GM10266 (cell line): ENCODE measurements at regions not wholly inside any gene's neighbourhood (a gene's known extent, or its start where the extent isn't known, plus 50 kb on each side); places are given as distances from the start of the nearest gene placed in this dataset.

ENCODE experiments used
- DNase-seq: peaks from one replicate; pipeline ENCODE4 v3.0.0; 2012; ENCODE audit errors: extremely low spot score
- CTCF ChIP-seq: IDR thresholded peaks from 2 replicates; pipeline ENCODE4 v1.5.1; 2012; ENCODE audit warnings: mild to moderate bottlenecking, low read depth; ENCODE audit not compliant: control insufficient read depth, insufficient read depth; ENCODE audit errors: missing control alignments

- peak; percentile 74 for TF ChIP-seq CTCF
- DNase-seq = peak; percentile 29
Measured at GRCh38 chr11:22920939-22921565, 60.8 kb upstream of the CCDC179 start.

GRCh38 chr11:22922672-22923071 lies 62.4 kb upstream of the CCDC179 start:
- TF ChIP-seq CTCF = no peak

GRCh38 chr11:22923561-22923960 lies 63.3 kb upstream of the CCDC179 start:
- DNase-seq = no peak
- no peak for TF ChIP-seq CTCF

More at GRCh38 chr11:22922672-22923071, 62.4 kb upstream of the CCDC179 start:
- DNase-seq = no peak

- TF ChIP-seq CTCF = no peak
- no peak for DNase-seq
Measured at GRCh38 chr11:22926341-22926740, 66.1 kb upstream of the CCDC179 start.

- no peak for TF ChIP-seq CTCF
- no peak for DNase-seq
Measured at GRCh38 chr11:22927793-22928192, 67.5 kb upstream of the CCDC179 start.

- peak; percentile 38 for TF ChIP-seq CTCF
- DNase-seq = no peak
Measured at GRCh38 chr11:22928207-22928917, 68.1 kb upstream of the CCDC179 start.
